ENCODE measurements at regions not wholly inside any gene's neighbourhood (a gene's known extent, or its start where the extent isn't known, plus 50 kb on each side); places are given as distances from the start of the nearest gene placed in this dataset.

GRCh38 chr12:85572956-85573355 lies 263.3 kb downstream of the RASSF9 start:
- Histone ChIP-seq H4K20me1 (ENCODE audit: control insufficient read depth, extremely low read depth, insufficient read depth, low read length) (no peaks in the 10 kb centered on the region), H3K4me1 (ENCODE audit: control insufficient read depth, extremely low read depth, insufficient read depth, low read length) (no peaks in the 10 kb centered on the region), H2AFZ (ENCODE audit: low read length) (no peak overlapping the region), H3K79me2 (ENCODE audit: control insufficient read depth, insufficient read depth, low read length) (no peaks in the 10 kb centered on the region), H3K4me2 (ENCODE audit: extremely low read depth, insufficient read depth, low read length) (no peak overlapping the region), H3K9me3 (ENCODE audit: control insufficient read depth, insufficient read depth, low read depth, low read length) (no peaks in the 10 kb centered on the region), H3K27ac (ENCODE audit: insufficient read depth, low read length) (no peak overlapping the region), H3K4me3 (replicated peaks in 1 of 4; ENCODE audit: control extremely low read depth in 1 of 4, insufficient read depth in 1 of 4, low read depth in 3 of 4, low read length in 4 of 4) (no peak overlapping the region), H3K27me3 (ENCODE audit: control insufficient read depth, insufficient read depth, low read length) (no peaks in the 10 kb centered on the region), H3K36me3 (ENCODE audit: control insufficient read depth, insufficient read depth, low read length) (no peaks in the 10 kb centered on the region), H3K9ac (ENCODE audit: insufficient read depth, low read length) (no peak overlapping the region)
- peak in 1 of 2 donors; percentile 7 for DNase-seq (ENCODE audit: low read depth in 2 of 2)
- TF ChIP-seq CTCF (conservative IDR thresholded peaks at IDR 0.05 in 1 of 2, IDR thresholded peaks at IDR 0.05 in 1 of 2; ENCODE audit: low read depth in 1 of 2, low read length in 2 of 2) (no peak), EZH2 (IDR thresholded peaks at IDR 0.05; ENCODE audit: low read length, missing control alignments) (no peak)

GRCh38 chr12:85573635-85574214 lies 262.5 kb downstream of the RASSF9 start:
- Histone ChIP-seq H3K27me3 (ENCODE audit: control insufficient read depth, insufficient read depth, low read length) (no peaks in the 10 kb centered on the region), H3K4me3 (replicated peaks in 1 of 4; ENCODE audit: control extremely low read depth in 1 of 4, insufficient read depth in 1 of 4, low read depth in 3 of 4, low read length in 4 of 4) (no peak overlapping the region), H3K79me2 (ENCODE audit: control insufficient read depth, insufficient read depth, low read length) (no peaks in the 10 kb centered on the region), H3K9me3 (ENCODE audit: control insufficient read depth, insufficient read depth, low read depth, low read length) (no peaks in the 10 kb centered on the region), H3K36me3 (ENCODE audit: control insufficient read depth, insufficient read depth, low read length) (no peaks in the 10 kb centered on the region), H3K4me2 (ENCODE audit: extremely low read depth, insufficient read depth, low read length) (no peak overlapping the region), H3K27ac (ENCODE audit: insufficient read depth, low read length) (no peak overlapping the region), H4K20me1 (ENCODE audit: control insufficient read depth, extremely low read depth, insufficient read depth, low read length) (no peaks in the 10 kb centered on the region), H3K9ac (ENCODE audit: insufficient read depth, low read length) (no peak overlapping the region), H2AFZ (ENCODE audit: low read length) (peak overlapping the region; percentile 42), H3K4me1 (ENCODE audit: control insufficient read depth, extremely low read depth, insufficient read depth, low read length) (no peaks in the 10 kb centered on the region)
- DNase-seq (ENCODE audit: low read depth in 2 of 2): no peak
- TF ChIP-seq EZH2 (IDR thresholded peaks at IDR 0.05; ENCODE audit: low read length, missing control alignments) (no peak), CTCF (conservative IDR thresholded peaks at IDR 0.05 in 1 of 2, IDR thresholded peaks at IDR 0.05 in 1 of 2; ENCODE audit: low read depth in 1 of 2, low read length in 2 of 2) (no peak)

DNA sequence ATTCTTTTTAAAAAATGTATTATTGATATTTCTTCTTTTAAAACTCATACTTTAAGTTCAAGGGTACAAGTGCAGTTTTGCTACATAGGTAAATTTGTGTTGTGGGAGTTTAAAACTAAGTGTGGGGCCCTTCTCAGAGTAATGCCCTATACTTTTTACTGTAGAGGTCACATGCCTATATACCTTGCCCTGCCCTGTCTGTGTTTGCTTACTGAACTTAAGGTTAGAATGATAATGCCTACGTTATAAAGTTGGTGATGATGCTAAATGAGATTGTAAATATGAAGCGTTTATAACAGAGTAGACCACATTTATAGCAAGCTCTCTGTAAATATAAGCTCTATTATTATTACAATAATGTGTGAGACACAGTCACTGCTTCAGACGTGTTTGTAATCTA lies 261.9 kb downstream of the RASSF9 start:
- no peak overlapping the region for H2AFZ ChIP-seq (ENCODE audit: low read length)
- no peak overlapping the region for H3K4me2 ChIP-seq (ENCODE audit: extremely low read depth, insufficient read depth, low read length)
- H3K4me1 ChIP-seq (ENCODE audit: control insufficient read depth, extremely low read depth, insufficient read depth, low read length): no peaks in the 10 kb centered on the region
- TF ChIP-seq CTCF (conservative IDR thresholded peaks at IDR 0.05 in 1 of 2, IDR thresholded peaks at IDR 0.05 in 1 of 2; ENCODE audit: low read depth in 1 of 2, low read length in 2 of 2): no peak
- no peak for TF ChIP-seq EZH2 (IDR thresholded peaks at IDR 0.05; ENCODE audit: low read length, missing control alignments)
- H4K20me1 ChIP-seq (ENCODE audit: control insufficient read depth, extremely low read depth, insufficient read depth, low read length): no peaks in the 10 kb centered on the region
- no peak overlapping the region for H3K9ac ChIP-seq (ENCODE audit: insufficient read depth, low read length)
- H3K79me2 ChIP-seq (ENCODE audit: control insufficient read depth, insufficient read depth, low read length): no peaks in the 10 kb centered on the region
- no peak overlapping the region for H3K4me3 ChIP-seq (replicated peaks in 1 of 4; ENCODE audit: control extremely low read depth in 1 of 4, insufficient read depth in 1 of 4, low read depth in 3 of 4, low read length in 4 of 4)
- H3K27me3 ChIP-seq (ENCODE audit: control insufficient read depth, insufficient read depth, low read length): no peaks in the 10 kb centered on the region
- no peaks in the 10 kb centered on the region for H3K9me3 ChIP-seq (ENCODE audit: control insufficient read depth, insufficient read depth, low read depth, low read length)
- H3K36me3 ChIP-seq (ENCODE audit: control insufficient read depth, insufficient read depth, low read length): no peaks in the 10 kb centered on the region
- no peak overlapping the region for H3K27ac ChIP-seq (ENCODE audit: insufficient read depth, low read length)
- no peak for DNase-seq (ENCODE audit: low read depth in 2 of 2)
